WTC11 (cell line): ENCODE measurements at regions not wholly inside any gene's neighbourhood (a gene's known extent, or its start where the extent isn't known, plus 50 kb on each side); places are given as distances from the start of the nearest gene placed in this dataset.

Experiments used
- ATAC-seq: fragments of 200-7000 bp; cut with Tn5 transposase; 2 replicates; pipeline ENCODE4 v1.10.0; 2021; ENCODE audit warnings: mild to moderate bottlenecking, moderate library complexity
- CTCF ChIA-PET: fragments of 300-600 bp; sonication (Branson Sonifier 250); formaldehyde crosslinking; loops from one replicate; lab custom pipeline; 2021; ENCODE audit warnings: antibody characterized with exemption; lab: Charles Lee
- POLR2A ChIA-PET: fragments of 350-600 bp; sonication (Branson Sonifier 250); formaldehyde crosslinking; loops from one replicate; lab custom pipeline; 2021; ENCODE audit warnings: antibody characterized with exemption; lab: Charles Lee
- DNase-seq: peaks from one replicate; pipeline ENCODE4 v3.0.0; 2021; ENCODE audit warnings: low spot score
- H3K27ac Mint-ChIP-seq: 2 replicates; pipeline ENCODE4 v1.8.0; 2021; ENCODE audit warnings: mixed read lengths
- H3K27me3 Mint-ChIP-seq: 2 replicates; pipeline ENCODE4 v1.8.0; 2021; ENCODE audit warnings: low read depth, mild to moderate bottlenecking, moderate library complexity, mixed read lengths
- H3K36me3 Mint-ChIP-seq: 2 replicates; pipeline ENCODE4 v1.8.0; 2021; ENCODE audit warnings: mixed read lengths
- H3K4me1 Mint-ChIP-seq: 2 replicates; pipeline ENCODE4 v1.8.0; 2022; ENCODE audit warnings: mixed read lengths
- H3K4me3 Mint-ChIP-seq: 2 replicates; pipeline ENCODE4 v1.8.0; 2021; ENCODE audit warnings: mild to moderate bottlenecking, moderate library complexity, mixed read lengths
- H3K9me3 Mint-ChIP-seq: 2 replicates; pipeline ENCODE4 v1.8.0; 2021; ENCODE audit warnings: mixed read lengths
- CDX4 ChIP-seq: fragments of 250-450 bp; sonication (Bioruptor Pico); IDR thresholded peaks from 2 replicates; pipeline ENCODE4 v1.9.0; 2021; ENCODE audit warnings: moderate library complexity, mild to moderate bottlenecking, inconsistent platforms, borderline replicate concordance
- CREB1 ChIP-seq: sonication (generic); formaldehyde crosslinking; IDR thresholded peaks from 2 replicates; pipeline ENCODE4 v1.8.0; 2023; ENCODE audit warnings: mild to moderate bottlenecking, missing genetic modification reagents
- E2F1 ChIP-seq: sonication (generic); formaldehyde crosslinking; IDR thresholded peaks from 2 replicates; pipeline ENCODE4 v1.8.0; 2022; ENCODE audit warnings: mild to moderate bottlenecking, missing genetic modification reagents
- E2F4 ChIP-seq: sonication (generic); formaldehyde crosslinking; IDR thresholded peaks from 2 replicates; pipeline ENCODE4 v1.8.1; 2022; ENCODE audit warnings: low read depth, mild to moderate bottlenecking, moderate library complexity, missing genetic modification reagents, borderline replicate concordance
- E2F5 ChIP-seq: sonication (generic); formaldehyde crosslinking; IDR thresholded peaks from 2 replicates; pipeline ENCODE4 v1.8.1; 2022; ENCODE audit warnings: mild to moderate bottlenecking, moderate library complexity, missing genetic modification reagents
- ESRRA ChIP-seq: sonication (generic); formaldehyde crosslinking; IDR thresholded peaks from 2 replicates; pipeline ENCODE4 v1.8.1; 2022; ENCODE audit warnings: mild to moderate bottlenecking, missing genetic modification reagents, borderline replicate concordance
- FOXP4 ChIP-seq: sonication (generic); formaldehyde crosslinking; IDR thresholded peaks from 2 replicates; pipeline ENCODE4 v1.8.0; 2022; ENCODE audit warnings: mild to moderate bottlenecking, missing genetic modification reagents
- GABPB1 ChIP-seq: sonication (generic); formaldehyde crosslinking; IDR thresholded peaks from 2 replicates; pipeline ENCODE4 v1.8.1; 2023; ENCODE audit warnings: mild to moderate bottlenecking, missing genetic modification reagents
- GTF2I ChIP-seq: fragments of 250-450 bp; sonication (Bioruptor Pico); conservative IDR thresholded peaks from 2 replicates; pipeline ENCODE4 v1.4.0; 2021; ENCODE audit warnings: mild to moderate bottlenecking
- HMGA2 ChIP-seq: fragments of 250-450 bp; sonication (Bioruptor Pico); IDR thresholded peaks from 2 replicates; pipeline ENCODE4 v1.4.0; 2021; ENCODE audit warnings: mild to moderate bottlenecking, moderate library complexity
- JUN ChIP-seq: sonication (generic); formaldehyde crosslinking; IDR thresholded peaks from 2 replicates; pipeline ENCODE4 v1.8.0; 2023; ENCODE audit warnings: mild to moderate bottlenecking, missing genetic modification reagents
- MLX ChIP-seq: sonication (generic); formaldehyde crosslinking; IDR thresholded peaks from 2 replicates; pipeline ENCODE4 v1.8.1; 2023; ENCODE audit warnings: mild to moderate bottlenecking, missing genetic modification reagents, moderate library complexity
- NFATC4 ChIP-seq: fragments of 250-450 bp; sonication (Bioruptor Pico); IDR thresholded peaks from 2 replicates; pipeline ENCODE4 v1.9.0; 2021; ENCODE audit warnings: mild to moderate bottlenecking
- NR2C2 ChIP-seq: sonication (generic); formaldehyde crosslinking; IDR thresholded peaks from 2 replicates; pipeline ENCODE4 v1.8.0; 2022; ENCODE audit warnings: mild to moderate bottlenecking, missing genetic modification reagents
- PREB ChIP-seq: sonication (generic); formaldehyde crosslinking; IDR thresholded peaks from 2 replicates; pipeline ENCODE4 v1.8.1; 2022; ENCODE audit warnings: mild to moderate bottlenecking, missing genetic modification reagents, moderate library complexity, borderline replicate concordance
- RELA ChIP-seq: sonication (generic); formaldehyde crosslinking; IDR thresholded peaks from 2 replicates; pipeline ENCODE4 v1.8.1; 2022; ENCODE audit warnings: missing genetic modification reagents, mild to moderate bottlenecking, borderline replicate concordance
- SOX15 ChIP-seq: fragments of 250-450 bp; sonication (Bioruptor Pico); IDR thresholded peaks from 2 replicates; pipeline ENCODE4 v1.9.0; 2021; ENCODE audit warnings: mild to moderate bottlenecking
- SP1 ChIP-seq: sonication (generic); formaldehyde crosslinking; conservative IDR thresholded peaks from 2 replicates; pipeline ENCODE4 v1.8.1; 2022; ENCODE audit warnings: missing genetic modification reagents
- STAT6 ChIP-seq: sonication (generic); formaldehyde crosslinking; conservative IDR thresholded peaks from 2 replicates; pipeline ENCODE4 v1.8.1; 2023; ENCODE audit warnings: mild to moderate bottlenecking, low read depth, missing genetic modification reagents, moderate library complexity
- TP53 ChIP-seq: sonication (generic); formaldehyde crosslinking; IDR thresholded peaks from 2 replicates; pipeline ENCODE4 v1.8.1; 2023; ENCODE audit warnings: mild to moderate bottlenecking, missing genetic modification reagents
- ZNF138 ChIP-seq: sonication (generic); formaldehyde crosslinking; conservative IDR thresholded peaks from 2 replicates; pipeline ENCODE4 v1.8.1; 2022; ENCODE audit warnings: mild to moderate bottlenecking, moderate library complexity, missing genetic modification reagents
- ZNF232 ChIP-seq: sonication (generic); formaldehyde crosslinking; IDR thresholded peaks from 2 replicates; pipeline ENCODE4 v1.8.0; 2022; ENCODE audit warnings: mild to moderate bottlenecking, missing genetic modification reagents
- ZNF416 ChIP-seq: fragments of 250-450 bp; sonication (Bioruptor Pico); IDR thresholded peaks from 2 replicates; pipeline ENCODE4 v1.9.0; 2021; ENCODE audit warnings: mild to moderate bottlenecking, inconsistent platforms
- ZNF423 ChIP-seq: fragments of 250-450 bp; sonication (Bioruptor Pico); IDR thresholded peaks from 2 replicates; pipeline ENCODE4 v2.1.2; 2022; ENCODE audit warnings: mild to moderate bottlenecking, moderate library complexity

- H3K4me1 Mint-ChIP-seq, result no peaks in the 10 kb centered on the region
These were observed 328.7 kb downstream of the PTPRC start for GRCh38 chr1:198967566-198967965.

GRCh38 chr1:198968866-198969265, 330.0 kb downstream of the PTPRC start:
- Mint-ChIP-seq H3K9me3 (no peaks in the 10 kb centered on the region), H3K27me3 (no peaks in the 10 kb centered on the region), H3K36me3 (no peaks in the 10 kb centered on the region), H3K4me3 (no peak overlapping the region), H3K4me1 (no peaks in the 10 kb centered on the region), H3K27ac (no peak overlapping the region)
- CTCF ChIA-PET, result no interaction called here
- POLR2A ChIA-PET, result no interaction called here
- DNase-seq (no peak), ATAC-seq (no peak)
- no peak for TF ChIP-seq STAT6 (CRISPR knock-in tag)
- no peak for TF ChIP-seq ZNF423 (CRISPR knock-in tag)
- no peak for TF ChIP-seq ZNF416 (CRISPR knock-in tag)
- no peak for TF ChIP-seq ESRRA
- TF ChIP-seq GTF2I (CRISPR knock-in tag), result no peak
- TF ChIP-seq SOX15 (CRISPR knock-in tag), result no peak
- TF ChIP-seq SP1 (CRISPR knock-in tag), result no peak
- no peak for TF ChIP-seq RELA (CRISPR knock-in tag)
- TF ChIP-seq ZNF138 (CRISPR knock-in tag), result no peak
- TF ChIP-seq NR2C2 (CRISPR knock-in tag), result no peak
- no peak for TF ChIP-seq E2F4
- TF ChIP-seq GABPB1 (CRISPR knock-in tag), result no peak
- TF ChIP-seq ZNF232 (CRISPR knock-in tag), result no peak
- no peak for TF ChIP-seq JUN (CRISPR knock-in tag)
- no peak for TF ChIP-seq HMGA2 (CRISPR knock-in tag)
- no peak for TF ChIP-seq CDX4 (CRISPR knock-in tag)
- no peak for TF ChIP-seq TP53 (CRISPR knock-in tag)
- no peak for TF ChIP-seq NFATC4 (CRISPR knock-in tag)

More at GRCh38 chr1:198967566-198967965, 328.7 kb downstream of the PTPRC start:
- ATAC-seq (no peak), DNase-seq (no peak)
- Mint-ChIP-seq H3K36me3 (no peaks in the 10 kb centered on the region), H3K4me3 (no peak overlapping the region), H3K27me3 (no peaks in the 10 kb centered on the region), H3K9me3 (no peaks in the 10 kb centered on the region), H3K27ac (no peak overlapping the region)
- ChIA-PET POLR2A (no interaction called here), CTCF (no interaction called here)
- TF ChIP-seq E2F1, result no peak

GRCh38 chr1:198969981-198970380, 331.1 kb downstream of the PTPRC start:
- H3K36me3 Mint-ChIP-seq, result no peaks in the 10 kb centered on the region
- no peaks in the 10 kb centered on the region for H3K9me3 Mint-ChIP-seq
- ChIA-PET CTCF (no interaction called here), POLR2A (no interaction called here)
- DNase-seq (no peak), ATAC-seq (no peak)
- H3K4me1 Mint-ChIP-seq, result peaks cover 5% of the 10 kb centered on the region
- no peak overlapping the region for H3K27ac Mint-ChIP-seq
- TF ChIP-seq PREB (CRISPR knock-in tag) (no peak), RELA (CRISPR knock-in tag) (no peak), FOXP4 (CRISPR knock-in tag) (no peak), SP1 (CRISPR knock-in tag) (no peak), MLX (CRISPR knock-in tag) (no peak), SOX15 (CRISPR knock-in tag) (no peak), ZNF423 (CRISPR knock-in tag) (no peak), E2F5 (CRISPR knock-in tag) (no peak), CREB1 (CRISPR knock-in tag) (no peak)
- no peak overlapping the region for H3K4me3 Mint-ChIP-seq
- H3K27me3 Mint-ChIP-seq, result no peaks in the 10 kb centered on the region
